ENCODE measurements at regions not wholly inside any gene's neighbourhood (a gene's known extent, or its start where the extent isn't known, plus 50 kb on each side); places are given as distances from the start of the nearest gene placed in this dataset.
A peak's percentile ranks its signal among the peaks of the same experiment; 100 is the strongest.

GRCh38 chr3:16798738-16799137 lies 86.0 kb upstream of the PLCL2 start:
- WGBS (ENCODE audit: insufficient coverage, low coverage, missing lambda C conversion rate): 3% methylated on average over 4 of the region's 4 CpGs
- in situ Hi-C loops (cut with MboI) (no loop called here), intact Hi-C loops (cut with micrococcal nuclease) (no loop called here)
- Histone ChIP-seq H3K9ac (ENCODE audit: insufficient read depth in 1 of 2, low read depth in 2 of 2, low read length in 2 of 2) (no peak overlapping the region), H3K36me3 (ENCODE audit: control insufficient read depth, insufficient read depth, low read length) (no peaks in the 10 kb centered on the region), H3K9me1 (ENCODE audit: control insufficient read depth, insufficient read depth, low read length) (no peaks in the 10 kb centered on the region), H3K27me3 (ENCODE audit: control insufficient read depth in 2 of 2, insufficient read depth in 2 of 2, low read length in 2 of 2) (no peaks in the 10 kb centered on the region), H3K9me3 (replicated peaks; ENCODE audit: control insufficient read depth, insufficient read depth, low read depth, low read length) (no peaks in the 10 kb centered on the region), H3K4me1 (replicated peaks in 1 of 2; ENCODE audit: control insufficient read depth in 2 of 2, insufficient read depth in 2 of 2, low read length in 2 of 2) (no peaks in the 10 kb centered on the region), H2AFZ (ENCODE audit: low read depth, low read length) (no peak overlapping the region), H4K20me1 (replicated peaks; ENCODE audit: control insufficient read depth, insufficient read depth, low read length) (no peaks in the 10 kb centered on the region), H3K4me2 (ENCODE audit: insufficient read depth, low read length) (no peak overlapping the region), H3K79me2 (ENCODE audit: control insufficient read depth, insufficient read depth, low read length) (no peaks in the 10 kb centered on the region), H3K4me3 (no peak overlapping the region), H3K27ac (ENCODE audit: extremely low read depth, low read depth, low read length) (no peak overlapping the region)
- FAIRE-seq (no peak), ATAC-seq (no peak), DNase-seq (ENCODE audit: extremely low read depth in 1 of 4, low spot score in 3 of 4) (no peak)
- POLR2A ChIA-PET: interaction anchor here (0.8 kb wide), 1 partner anchor 14 kb away, joined by 3 read pairs; no protein-coding TSS in a partner anchor
- peak; percentile 72; the same call in 1 of the 2 replicates for TF ChIP-seq ZNF12 (CRISPR knock-in tag; IDR thresholded peaks at IDR 0.05)
- TF ChIP-seq, protein P1, sequence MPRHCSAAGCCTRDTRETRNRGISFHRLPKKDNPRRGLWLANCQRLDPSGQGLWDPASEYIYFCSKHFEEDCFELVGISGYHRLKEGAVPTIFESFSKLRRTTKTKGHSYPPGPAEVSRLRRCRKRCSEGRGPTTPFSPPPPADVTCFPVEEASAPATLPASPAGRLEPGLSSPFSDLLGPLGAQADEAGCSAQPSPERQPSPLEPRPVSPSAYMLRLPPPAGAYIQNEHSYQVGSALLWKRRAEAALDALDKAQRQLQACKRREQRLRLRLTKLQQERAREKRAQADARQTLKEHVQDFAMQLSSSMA (CRISPR knock-in tag; IDR thresholded peaks at IDR 0.05): no peak
- no TSS peak for BruUV-seq (replicated peaks)
- CTCF ChIA-PET (ENCODE audit: low intra/inter-chr PET ratio): no interaction called here

- H3K27me3 ChIP-seq (ENCODE audit: control insufficient read depth in 2 of 2, insufficient read depth in 2 of 2, low read length in 2 of 2): no peaks in the 10 kb centered on the region
- H3K9ac ChIP-seq (ENCODE audit: insufficient read depth in 1 of 2, low read depth in 2 of 2, low read length in 2 of 2): no peak overlapping the region
- DNase-seq (ENCODE audit: extremely low read depth in 1 of 4, low spot score in 3 of 4) (no peak), ATAC-seq (no peak), FAIRE-seq (no peak)
- CTCF ChIA-PET (ENCODE audit: low intra/inter-chr PET ratio): no interaction called here
- H4K20me1 ChIP-seq (replicated peaks; ENCODE audit: control insufficient read depth, insufficient read depth, low read length): no peaks in the 10 kb centered on the region
- no peak overlapping the region for H2AFZ ChIP-seq (ENCODE audit: low read depth, low read length)
- no TSS peak for BruUV-seq (replicated peaks)
- no peaks in the 10 kb centered on the region for H3K9me3 ChIP-seq (replicated peaks; ENCODE audit: control insufficient read depth, insufficient read depth, low read depth, low read length)
- H3K9me1 ChIP-seq (ENCODE audit: control insufficient read depth, insufficient read depth, low read length): no peaks in the 10 kb centered on the region
- in situ Hi-C loops (cut with MboI) (no loop called here), intact Hi-C loops (cut with micrococcal nuclease) (no loop called here)
- H3K4me1 ChIP-seq (replicated peaks in 1 of 2; ENCODE audit: control insufficient read depth in 2 of 2, insufficient read depth in 2 of 2, low read length in 2 of 2): no peaks in the 10 kb centered on the region
- POLR2A ChIA-PET: no interaction called here
- no peaks in the 10 kb centered on the region for H3K79me2 ChIP-seq (ENCODE audit: control insufficient read depth, insufficient read depth, low read length)
- H3K36me3 ChIP-seq (ENCODE audit: control insufficient read depth, insufficient read depth, low read length): no peaks in the 10 kb centered on the region
- WGBS (ENCODE audit: insufficient coverage, low coverage, missing lambda C conversion rate): 0% methylated on average over 3 of the region's 3 CpGs
- H3K4me3 ChIP-seq: no peak overlapping the region
- no peak overlapping the region for H3K4me2 ChIP-seq (ENCODE audit: insufficient read depth, low read length)
- no peak overlapping the region for H3K27ac ChIP-seq (ENCODE audit: extremely low read depth, low read depth, low read length)
- no peak for TF ChIP-seq IRF9 (tag; IDR thresholded peaks at IDR 0.05)
These were observed 84.4 kb upstream of the PLCL2 start for GRCh38 chr3:16800361-16800760.

Data from K562 (cell line).